ENCODE measurements at regions not wholly inside any gene's neighbourhood (a gene's known extent, or its start where the extent isn't known, plus 50 kb on each side); places are given as distances from the start of the nearest gene placed in this dataset.

GRCh38 chr15:79572691-79573404, 140.7 kb downstream of the MINAR1 start:
- TF ChIP-seq CTCF (IDR thresholded peaks at IDR 0.05) (no peak), POLR2A (IDR thresholded peaks at IDR 0.05) (no peak)

All from uterus (tissue), 2 donors.